ENCODE measurements at regions not wholly inside any gene's neighbourhood (a gene's known extent, or its start where the extent isn't known, plus 50 kb on each side); places are given as distances from the start of the nearest gene placed in this dataset.

DNA sequence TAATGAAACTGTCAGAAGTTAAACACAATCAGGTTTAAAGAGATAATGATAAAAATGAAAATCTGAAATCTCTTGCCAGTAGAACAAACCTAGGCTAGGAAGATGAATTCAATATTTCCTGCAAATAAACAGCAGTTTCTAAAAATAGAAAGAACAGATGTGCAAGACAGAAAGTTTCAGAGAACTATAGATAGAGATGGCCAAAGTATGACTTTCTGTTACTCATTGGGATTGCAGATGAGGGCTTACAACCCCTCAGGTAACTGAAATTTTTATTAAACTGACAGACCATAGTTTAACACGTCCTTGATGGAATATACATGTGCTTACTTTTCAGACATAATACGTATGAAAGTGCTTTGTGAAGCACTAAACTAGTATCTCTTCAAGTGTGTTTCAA lies 82.3 kb upstream of the PPARGC1A start:
- H3K27ac ChIP-seq = no peak overlapping the region
- 56 to 68% methylated on average over 2 of the region's 2 CpGs for WGBS, 2 donors
- no peaks in the 10 kb centered on the region for H3K9me3 ChIP-seq
- H3K36me3 ChIP-seq = no peaks in the 10 kb centered on the region
- intact Hi-C loops (cut with DNase I) = no loop called here
- H3K4me3 ChIP-seq = no peak overlapping the region
- peaks cover 0 to 10% (median 0%) of the 10 kb centered on the region in 9 donors for H3K4me1 ChIP-seq
- no peak for ATAC-seq
- TF ChIP-seq, protein P1, sequence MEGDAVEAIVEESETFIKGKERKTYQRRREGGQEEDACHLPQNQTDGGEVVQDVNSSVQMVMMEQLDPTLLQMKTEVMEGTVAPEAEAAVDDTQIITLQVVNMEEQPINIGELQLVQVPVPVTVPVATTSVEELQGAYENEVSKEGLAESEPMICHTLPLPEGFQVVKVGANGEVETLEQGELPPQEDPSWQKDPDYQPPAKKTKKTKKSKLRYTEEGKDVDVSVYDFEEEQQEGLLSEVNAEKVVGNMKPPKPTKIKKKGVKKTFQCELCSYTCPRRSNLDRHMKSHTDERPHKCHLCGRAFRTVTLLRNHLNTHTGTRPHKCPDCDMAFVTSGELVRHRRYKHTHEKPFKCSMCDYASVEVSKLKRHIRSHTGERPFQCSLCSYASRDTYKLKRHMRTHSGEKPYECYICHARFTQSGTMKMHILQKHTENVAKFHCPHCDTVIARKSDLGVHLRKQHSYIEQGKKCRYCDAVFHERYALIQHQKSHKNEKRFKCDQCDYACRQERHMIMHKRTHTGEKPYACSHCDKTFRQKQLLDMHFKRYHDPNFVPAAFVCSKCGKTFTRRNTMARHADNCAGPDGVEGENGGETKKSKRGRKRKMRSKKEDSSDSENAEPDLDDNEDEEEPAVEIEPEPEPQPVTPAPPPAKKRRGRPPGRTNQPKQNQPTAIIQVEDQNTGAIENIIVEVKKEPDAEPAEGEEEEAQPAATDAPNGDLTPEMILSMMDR (IDR thresholded peaks at IDR 0.05) = no peak
- DNase-seq = no peak
- H3K27me3 ChIP-seq = no peaks in the 10 kb centered on the region

DNA sequence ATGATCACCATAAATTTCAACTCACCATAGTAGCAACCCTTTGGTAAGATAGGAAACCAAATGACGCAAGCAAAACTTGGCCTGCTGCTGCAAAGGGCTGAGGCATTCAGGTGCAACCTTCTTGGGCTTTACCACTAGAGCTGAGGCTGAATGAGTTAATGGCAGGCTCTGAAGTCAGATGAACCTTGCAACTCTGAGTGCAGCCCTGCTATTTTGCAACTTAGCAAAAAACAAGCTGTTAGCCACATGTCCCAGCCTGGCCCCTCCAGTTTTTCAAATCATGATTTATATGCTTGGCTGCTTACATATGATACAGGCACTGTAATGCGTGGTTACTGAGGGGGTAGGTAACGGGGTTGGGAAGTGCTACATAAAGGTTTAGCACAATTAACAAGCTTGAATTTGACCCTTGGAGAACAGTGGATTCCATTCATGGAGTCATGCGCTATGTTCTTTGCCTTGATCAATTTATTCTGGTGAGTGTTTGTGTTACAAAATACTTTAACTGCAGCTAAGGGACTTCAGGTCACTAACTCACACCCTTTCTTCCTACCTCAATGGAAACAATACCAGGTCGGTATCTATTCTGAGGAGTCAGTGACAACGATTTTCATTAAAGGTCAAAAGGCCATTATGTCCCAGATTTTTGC lies 80.5 kb upstream of the PPARGC1A start:
- 80 to 85% methylated on average over 6 of the region's 6 CpGs for WGBS, 2 donors
- TF ChIP-seq, protein P1 (IDR thresholded peaks at IDR 0.05) = no peak
- H3K36me3 ChIP-seq = no peaks in the 10 kb centered on the region
- H3K4me3 ChIP-seq = no peak overlapping the region
- no peaks in the 10 kb centered on the region for H3K27me3 ChIP-seq
- H3K4me1 ChIP-seq = peaks cover 0 to 10% (median 0%) of the 10 kb centered on the region in 9 donors
- no peaks in the 10 kb centered on the region for H3K9me3 ChIP-seq
- ATAC-seq (no peak), DNase-seq (no peak)
- H3K27ac ChIP-seq = peak overlapping the region in 1 of 10 donors; percentile 16
- intact Hi-C loops (cut with DNase I) = no loop called here

DNA sequence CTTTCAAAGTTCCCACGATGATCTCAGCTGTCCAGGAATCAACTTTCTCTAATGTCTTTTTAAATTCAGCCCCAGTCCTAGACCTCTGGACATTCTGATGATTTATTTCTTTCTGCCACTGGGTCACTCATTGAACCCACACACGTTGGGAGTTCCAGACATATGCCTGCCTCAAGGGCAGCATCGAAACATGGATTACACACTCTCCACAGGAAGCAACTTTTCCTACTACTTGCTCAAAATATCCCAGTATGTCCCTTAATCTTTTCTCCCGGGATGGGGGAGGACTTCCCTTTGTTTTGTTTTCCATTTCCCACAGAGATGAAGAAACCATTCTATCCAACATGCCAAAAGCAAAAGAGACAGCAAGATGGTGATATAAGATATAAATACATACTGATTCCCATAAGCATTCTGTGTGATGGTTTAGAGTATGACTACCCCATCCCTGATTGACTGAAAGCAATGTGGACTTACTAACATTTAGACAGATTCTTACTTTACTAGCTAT lies 79.8 kb upstream of the PPARGC1A start:
- Histone ChIP-seq H3K9me3 (no peaks in the 10 kb centered on the region), H3K27me3 (no peaks in the 10 kb centered on the region), H3K4me1 (peaks cover 0 to 10% (median 0%) of the 10 kb centered on the region in 9 donors), H3K4me3 (no peak overlapping the region), H3K27ac (peak overlapping the region in 1 of 10 donors; percentile 16), H3K36me3 (no peaks in the 10 kb centered on the region)
- intact Hi-C loops (cut with DNase I) = loop anchor here in 1 of 10 donors (10.0 kb wide), 1 partner anchor 55 kb away; no protein-coding TSS in a partner anchor
- TF ChIP-seq, protein P1 (IDR thresholded peaks at IDR 0.05) = no peak
- 36 to 59% methylated on average over 4 of the region's 4 CpGs for WGBS, 2 donors
- ATAC-seq = peak in 2 of 8 donors; percentile 24 to 62
- no peak for DNase-seq

DNA sequence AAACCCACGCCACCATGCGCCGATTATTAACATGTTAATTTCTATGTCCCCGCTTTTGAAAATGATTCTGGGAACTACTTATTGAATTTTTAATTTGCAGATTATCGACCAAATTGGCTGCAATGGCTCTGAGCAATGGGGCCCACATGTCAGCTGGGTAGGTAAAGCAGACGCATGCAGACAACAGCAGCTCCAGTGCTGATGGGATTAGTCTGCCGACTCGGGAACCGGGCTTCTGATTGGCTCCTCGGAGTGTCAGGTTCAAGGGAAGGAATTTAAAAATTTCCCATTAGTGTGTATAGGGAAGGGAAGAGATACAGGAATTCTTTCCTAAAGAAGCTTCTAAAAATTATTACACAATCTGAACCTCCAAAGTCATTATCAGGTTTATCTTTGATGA lies 77.4 kb upstream of the PPARGC1A start:
- 89 to 93% methylated on average over 10 of the region's 10 CpGs for WGBS, 2 donors
- ATAC-seq (no peak), DNase-seq (no peak)
- H3K4me1 ChIP-seq = peaks cover 0 to 6% (median 0%) of the 10 kb centered on the region in 9 donors
- H3K36me3 ChIP-seq = no peaks in the 10 kb centered on the region
- intact Hi-C loops (cut with DNase I) = loop anchor here in 1 of 10 donors (10.0 kb wide), 1 partner anchor 58 kb away; no protein-coding TSS in a partner anchor
- no peaks in the 10 kb centered on the region for H3K9me3 ChIP-seq
- no peaks in the 10 kb centered on the region for H3K27me3 ChIP-seq
- H3K27ac ChIP-seq = no peak overlapping the region
- H3K4me3 ChIP-seq = no peak overlapping the region
- TF ChIP-seq, protein P1 (IDR thresholded peaks at IDR 0.05) = no peak
